GM12878 (cell line): ENCODE measurements at regions not wholly inside any gene's neighbourhood (a gene's known extent, or its start where the extent isn't known, plus 50 kb on each side); places are given as distances from the start of the nearest gene placed in this dataset.
A peak's percentile ranks its signal among the peaks of the same experiment; 100 is the strongest.

Experiments
- BHLHE40 ChIP-seq, 2 experiments: fragments of 450-650 bp in 1 of 2; IDR thresholded peaks; 2 replicates each; pipeline ENCODE4 v1.6.1; 2011 to 2017; ENCODE audit warnings: low read depth in 2 of 2, borderline replicate concordance in 1 of 2, improper control_type of control experiment in 1 of 2, low read length in 1 of 2, mild to moderate bottlenecking in 1 of 2
- CBX5 ChIP-seq: sonication (generic); IDR thresholded peaks from 2 replicates; pipeline ENCODE4 v1.6.1; 2016; ENCODE audit warnings: low read depth, moderate library complexity, mild to moderate bottlenecking, inconsistent platforms
- E4F1 ChIP-seq: fragments of 450-650 bp; IDR thresholded peaks from 2 replicates; pipeline ENCODE4 v1.6.1; 2018; ENCODE audit warnings: borderline replicate concordance, mild to moderate bottlenecking; ENCODE audit not compliant: partially characterized antibody
- IKZF1 ChIP-seq: fragments of 450-650 bp; conservative IDR thresholded peaks from 2 replicates; pipeline ENCODE4 v1.6.1; 2017; ENCODE audit warnings: antibody characterized with exemption, mild to moderate bottlenecking
- JUNB ChIP-seq: IDR thresholded peaks from 2 replicates; pipeline ENCODE4 v1.6.1; 2016; ENCODE audit warnings: antibody characterized with exemption, mild to moderate bottlenecking
- KDM1A ChIP-seq: fragments of 200-600 bp; sonication (generic); IDR thresholded peaks from 2 replicates; pipeline ENCODE4 v1.6.1; 2016; ENCODE audit warnings: borderline replicate concordance
- KLF5 ChIP-seq: fragments of 450-650 bp; IDR thresholded peaks from 2 replicates; pipeline ENCODE4 v1.6.1; 2014; ENCODE audit warnings: mild to moderate bottlenecking; ENCODE audit not compliant: partially characterized antibody
- MEF2B ChIP-seq: fragments of 450-650 bp; IDR thresholded peaks from 2 replicates; pipeline ENCODE4 v1.6.1; 2018; ENCODE audit warnings: mild to moderate bottlenecking, moderate library complexity; ENCODE audit not compliant: partially characterized antibody, poor library complexity, severe bottlenecking
- MXI1 ChIP-seq: fragments of 150-350 bp; IDR thresholded peaks from 2 replicates; pipeline ENCODE4 v1.6.1; 2011; ENCODE audit warnings: low read depth, mild to moderate bottlenecking, inconsistent platforms, low read length, improper control_type of control experiment
- MYB ChIP-seq: fragments of 150-350 bp; IDR thresholded peaks from 2 replicates; pipeline ENCODE4 v1.6.1; 2014; ENCODE audit warnings: mild to moderate bottlenecking, low read depth, low read length, borderline replicate concordance
- NFYB ChIP-seq: IDR thresholded peaks from 2 replicates; pipeline ENCODE4 v1.6.1; 2011; ENCODE audit warnings: low read depth, mild to moderate bottlenecking, low read length, improper control_type of control experiment, moderate library complexity; ENCODE audit not compliant: insufficient read depth
- PML ChIP-seq: IDR thresholded peaks from 2 replicates; pipeline ENCODE4 v1.6.1; 2012; ENCODE audit warnings: low read length, inconsistent platforms
- POLR2A ChIP-seq: IDR thresholded peaks from 2 replicates; pipeline ENCODE4 v1.6.1; 2011; ENCODE audit warnings: low read depth, mild to moderate bottlenecking, low read length
- POLR2AphosphoS2 ChIP-seq: IDR thresholded peaks from 2 replicates; pipeline ENCODE4 v1.6.1; 2011; ENCODE audit warnings: low read depth, mild to moderate bottlenecking, low read length, improper control_type of control experiment, moderate library complexity
- RAD21 ChIP-seq: IDR thresholded peaks from 2 replicates; pipeline ENCODE4 v1.6.1; 2011; ENCODE audit warnings: mild to moderate bottlenecking, low read depth, low read length, moderate library complexity; ENCODE audit not compliant: insufficient read depth
- SMC3 ChIP-seq: IDR thresholded peaks from 2 replicates; pipeline ENCODE4 v1.6.1; 2011; ENCODE audit warnings: low read length, improper control_type of control experiment, borderline replicate concordance
- SUZ12 ChIP-seq: fragments of 200-600 bp; sonication (generic); IDR thresholded peaks from one replicate; pipeline ENCODE4 v1.6.1; 2018; ENCODE audit warnings: antibody characterized with exemption, mild to moderate bottlenecking; ENCODE audit not compliant: unreplicated experiment
- TARDBP ChIP-seq: IDR thresholded peaks from 2 replicates; pipeline ENCODE4 v1.6.1; 2016; ENCODE audit warnings: borderline replicate concordance
- USF2 ChIP-seq: IDR thresholded peaks from 2 replicates; pipeline ENCODE4 v1.6.1; 2011; ENCODE audit warnings: low read depth, low read length, improper control_type of control experiment, borderline replicate concordance
- ZBTB11 ChIP-seq: fragments of 450-650 bp; formaldehyde crosslinking; IDR thresholded peaks from 2 replicates; pipeline ENCODE4 v1.5.0; 2022; ENCODE audit warnings: mild to moderate bottlenecking, missing genetic modification characterization
- ZNF592 ChIP-seq: fragments of 450-650 bp; IDR thresholded peaks from 2 replicates; pipeline ENCODE4 v1.6.1; 2017; ENCODE audit warnings: mild to moderate bottlenecking, moderate library complexity

- TF ChIP-seq CBX5 (peak; percentile 91; the same call in 1 of the 2 replicates), SMC3 (no peak), MXI1 (no peak), KLF5 (no peak), E4F1 (no peak), MYB (no peak), ZNF592 (no peak), IKZF1 (peak; percentile 54), POLR2AphosphoS2 (no peak), USF2 (no peak), SUZ12 (no peak), JUNB (peak; percentile 100), NFYB (no peak), TARDBP (no peak), PML (peak; percentile 84; the same call in 1 of the 2 replicates), KDM1A (no peak), RAD21 (peak; percentile 17; the same call in 1 of the 2 replicates), MEF2B (no peak), ZBTB11 (CRISPR knock-in tag) (no peak), BHLHE40 (IDR thresholded peaks at IDR 0.05; ENCODE audit: borderline replicate concordance in 1 of 2, low read depth in 2 of 2, low read length in 1 of 2) (peak in 1 of 2 experiments; percentile 32; a peak in 1 of 4 replicates), POLR2A (no peak)
Observed at GRCh38 chr15:56786966-56787365, 53.7 kb upstream of the ZNF280D start (continued).
